GM12892 (cell line): ENCODE measurements at regions not wholly inside any gene's neighbourhood (a gene's known extent, or its start where the extent isn't known, plus 50 kb on each side); places are given as distances from the start of the nearest gene placed in this dataset.

Source experiments
- POLR2A ChIP-seq: IDR thresholded peaks from 2 replicates; pipeline ENCODE4 v1.6.1; 2011; ENCODE audit warnings: low read depth, low read length, control low read depth
- POLR2AphosphoS5 ChIP-seq: IDR thresholded peaks from 2 replicates; pipeline ENCODE4 v1.6.1; 2011; ENCODE audit warnings: low read depth, low read length, control low read depth
- TAF1 ChIP-seq: IDR thresholded peaks from 2 replicates; pipeline ENCODE4 v1.6.1; 2011; ENCODE audit warnings: low read depth, mild to moderate bottlenecking, control low read depth, low read length, borderline replicate concordance

DNA sequence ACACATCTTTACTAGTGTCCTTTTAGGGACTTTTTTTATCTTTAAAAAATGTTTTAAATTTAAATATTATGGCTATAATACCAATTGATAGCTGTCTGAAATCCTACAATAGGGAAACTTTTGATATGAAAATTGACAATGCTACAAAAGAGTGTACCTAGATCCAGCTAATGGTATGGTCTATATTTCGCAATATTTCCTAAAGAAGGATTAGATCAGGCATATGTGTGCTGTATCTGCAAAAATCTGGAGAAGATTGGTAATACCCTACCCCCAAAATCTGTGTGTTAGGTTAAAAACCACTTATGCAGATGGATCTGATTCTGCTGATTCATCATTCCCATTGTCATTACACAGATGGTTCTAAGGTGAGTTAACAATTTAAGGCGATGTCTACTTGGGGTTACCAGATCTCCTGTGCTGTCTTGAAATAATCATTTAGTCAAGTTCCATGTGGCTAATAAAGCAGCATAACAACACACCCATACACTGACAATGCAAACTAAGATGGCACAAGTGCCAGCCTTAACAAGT is 137.1 kb downstream of the GASK1B start:
- TF ChIP-seq TAF1 = no peak
- TF ChIP-seq POLR2AphosphoS5 = no peak
- TF ChIP-seq POLR2A = no peak
